CD4-positive, alpha-beta T cell treated with Interleukin-12 subunit alpha and Interleukin-12 subunit beta, for 1 hour (primary cell): ENCODE measurements at regions not wholly inside any gene's neighbourhood (a gene's known extent, or its start where the extent isn't known, plus 50 kb on each side); places are given as distances from the start of the nearest gene placed in this dataset.

Source experiments
- DNase-seq: peaks from one replicate; pipeline ENCODE4 v3.0.0-alpha.2; 2020

DNA sequence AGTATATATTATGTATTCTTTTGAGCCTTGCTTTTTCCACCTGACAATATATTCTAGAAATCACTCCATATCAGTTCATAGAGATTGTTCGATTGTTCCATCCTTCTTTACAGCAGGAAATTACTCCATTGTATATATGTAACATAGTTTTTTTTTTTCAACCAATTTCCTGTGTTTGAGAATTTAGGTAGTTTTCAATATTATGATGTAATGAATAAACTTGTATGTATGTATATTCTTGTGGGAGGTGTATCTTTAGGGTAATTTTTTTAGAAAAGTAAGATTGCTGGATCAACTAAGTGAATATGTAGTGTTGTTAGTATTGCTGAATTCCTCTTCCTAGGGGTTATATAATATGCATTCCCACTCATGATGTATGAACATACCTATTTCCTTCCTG is 165.9 kb upstream of the PITX1 start:
- no peak for DNase-seq

DNA sequence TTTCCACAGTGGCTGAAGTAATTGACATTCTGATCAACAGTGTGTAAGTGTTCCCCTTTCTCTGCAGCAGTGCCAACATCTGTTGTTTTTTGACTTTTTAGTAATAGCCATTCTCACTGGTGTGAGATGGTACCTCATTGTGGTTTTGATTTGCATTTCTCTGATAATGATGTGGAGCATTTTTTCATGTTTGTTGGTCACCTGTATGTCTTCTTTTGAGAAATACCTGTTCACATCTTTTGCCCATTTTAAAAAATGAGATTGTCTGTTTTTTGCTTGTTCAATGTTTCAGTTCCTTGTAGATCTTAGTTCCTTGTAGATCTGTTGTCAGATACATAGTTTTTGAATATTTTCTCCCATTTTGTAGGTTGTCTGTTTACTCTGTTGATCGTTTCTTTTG is 162.5 kb upstream of the PITX1 start:
- no peak for DNase-seq

DNA sequence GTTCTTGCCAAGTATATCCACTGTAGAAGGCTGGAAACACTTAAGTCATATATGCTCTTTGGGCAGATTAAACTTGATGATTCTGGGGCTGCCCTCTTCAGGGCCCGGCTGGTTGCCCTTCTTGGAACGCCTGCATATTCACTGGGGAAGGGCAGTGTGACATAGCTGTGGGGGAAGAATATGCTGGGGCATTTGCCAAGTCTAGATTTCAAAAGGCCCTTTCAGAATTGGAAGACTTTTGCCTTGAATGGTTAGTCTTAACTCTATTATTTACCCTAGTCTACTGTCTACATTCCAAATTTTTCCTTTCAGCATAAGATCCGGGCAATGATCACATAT is 161.2 kb upstream of the PITX1 start:
- no peak for DNase-seq

DNA sequence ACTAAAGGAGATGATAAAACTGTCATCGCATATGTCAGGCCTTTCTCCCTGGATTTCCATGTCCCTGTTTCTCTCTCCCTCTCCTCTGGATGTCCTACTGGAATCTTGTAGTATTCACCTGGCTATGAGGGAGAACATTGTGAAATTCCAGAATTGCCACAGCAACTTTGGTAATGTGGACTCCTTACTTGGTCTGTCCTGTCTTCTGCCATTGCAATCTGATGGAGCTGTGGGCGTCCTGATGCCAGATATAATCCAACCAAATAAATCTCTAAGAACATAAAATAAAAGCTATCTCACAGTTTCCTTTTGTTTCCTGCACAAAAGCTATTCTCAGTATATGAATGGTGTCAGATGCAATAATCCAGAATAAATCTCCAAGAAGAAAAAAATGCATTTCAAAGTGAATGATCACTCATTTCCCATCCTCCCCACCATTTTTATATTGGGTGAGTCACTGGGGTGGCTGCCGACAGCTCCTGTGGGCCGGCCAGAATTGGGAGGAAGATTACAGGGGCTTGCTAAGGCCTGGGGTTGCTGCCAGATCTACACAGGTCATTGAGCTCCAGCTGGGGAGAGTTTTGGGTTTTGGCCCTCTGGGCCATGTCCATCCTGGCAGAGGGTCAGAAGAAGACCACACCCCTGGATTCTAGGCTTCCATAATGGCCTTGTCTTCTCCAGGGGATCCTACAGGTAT is 160.7 kb upstream of the PITX1 start:
- no peak for DNase-seq

DNA sequence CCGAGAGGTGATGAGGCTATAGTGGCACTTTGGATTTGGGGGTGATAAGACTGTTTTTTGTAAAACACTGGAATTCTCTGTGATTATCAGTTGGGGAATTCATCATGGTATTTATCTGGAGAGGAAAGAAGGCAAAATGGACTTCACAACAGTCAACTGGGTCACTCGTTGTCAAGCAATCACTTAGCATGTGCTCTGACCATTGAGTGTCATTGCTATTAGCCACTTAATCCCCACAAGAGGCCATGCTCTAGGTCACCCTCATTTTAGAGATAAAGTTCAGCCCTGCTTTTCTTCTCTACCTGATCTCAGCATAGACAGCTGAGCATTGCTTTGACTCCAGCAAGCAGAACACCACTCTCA is 160.1 kb upstream of the PITX1 start:
- no peak for DNase-seq

DNA sequence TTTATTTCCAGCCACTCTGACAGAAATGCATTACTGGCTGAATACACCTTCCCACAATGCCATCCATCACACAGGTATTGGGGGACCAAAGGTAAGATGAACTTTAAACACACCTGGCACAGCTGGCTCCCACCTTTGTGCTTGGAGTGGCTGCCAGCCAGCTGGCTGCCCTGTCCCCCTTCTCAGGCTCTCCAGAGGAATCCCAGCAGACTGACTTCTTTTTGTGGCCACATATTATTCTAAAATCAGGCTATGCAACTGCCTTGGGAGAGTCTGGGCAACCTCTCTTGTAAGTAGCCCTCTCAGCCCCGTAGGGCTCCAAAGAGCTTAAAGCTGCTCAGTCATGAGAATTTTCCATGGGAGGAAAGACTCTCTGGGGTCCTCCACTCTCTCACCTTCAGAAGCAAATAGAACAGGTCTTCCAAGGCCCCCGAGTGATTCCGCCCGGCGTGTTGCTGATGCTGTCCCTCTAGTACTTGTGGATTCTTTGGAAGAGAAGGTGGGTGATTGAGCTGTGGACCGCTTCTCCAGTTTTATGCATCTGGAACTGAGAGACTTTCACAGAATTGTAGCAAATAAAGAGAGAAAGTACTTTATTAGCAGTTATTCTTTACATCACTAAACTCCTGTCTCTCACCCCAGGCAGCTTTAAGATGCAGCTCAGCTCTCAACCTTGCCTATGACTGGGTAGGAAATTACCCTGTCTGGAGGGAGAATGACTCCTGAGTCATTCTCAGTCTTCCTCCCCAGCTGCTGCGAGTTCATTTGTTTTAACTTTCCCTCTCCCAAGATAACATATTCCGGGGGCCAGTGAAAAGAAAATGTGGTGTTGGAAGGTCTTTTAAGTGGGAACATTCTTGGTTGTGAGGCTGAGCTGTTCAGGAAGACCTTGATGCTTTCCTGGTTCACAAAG is 159.4 kb upstream of the PITX1 start:
- no peak for DNase-seq

DNA sequence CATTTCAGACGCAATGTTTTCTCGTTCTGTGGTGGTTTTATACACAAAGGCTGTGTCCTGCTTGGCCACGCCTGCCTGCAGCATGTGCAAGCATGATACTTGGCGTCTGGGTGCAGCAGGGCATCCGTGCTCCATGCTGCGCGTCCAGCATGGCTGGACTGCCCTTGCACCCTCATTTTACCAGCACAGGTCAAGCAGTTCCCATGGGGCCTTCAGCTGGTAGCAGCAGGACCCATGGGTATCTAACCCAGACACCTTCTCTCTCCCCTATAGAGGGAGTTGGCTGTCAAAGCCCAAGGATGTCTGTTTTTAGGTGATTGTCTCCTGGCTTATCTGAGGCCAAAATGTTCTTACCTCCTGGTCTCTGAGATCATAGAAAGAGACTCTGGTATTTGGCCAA is 158.3 kb upstream of the PITX1 start:
- no peak for DNase-seq

DNA sequence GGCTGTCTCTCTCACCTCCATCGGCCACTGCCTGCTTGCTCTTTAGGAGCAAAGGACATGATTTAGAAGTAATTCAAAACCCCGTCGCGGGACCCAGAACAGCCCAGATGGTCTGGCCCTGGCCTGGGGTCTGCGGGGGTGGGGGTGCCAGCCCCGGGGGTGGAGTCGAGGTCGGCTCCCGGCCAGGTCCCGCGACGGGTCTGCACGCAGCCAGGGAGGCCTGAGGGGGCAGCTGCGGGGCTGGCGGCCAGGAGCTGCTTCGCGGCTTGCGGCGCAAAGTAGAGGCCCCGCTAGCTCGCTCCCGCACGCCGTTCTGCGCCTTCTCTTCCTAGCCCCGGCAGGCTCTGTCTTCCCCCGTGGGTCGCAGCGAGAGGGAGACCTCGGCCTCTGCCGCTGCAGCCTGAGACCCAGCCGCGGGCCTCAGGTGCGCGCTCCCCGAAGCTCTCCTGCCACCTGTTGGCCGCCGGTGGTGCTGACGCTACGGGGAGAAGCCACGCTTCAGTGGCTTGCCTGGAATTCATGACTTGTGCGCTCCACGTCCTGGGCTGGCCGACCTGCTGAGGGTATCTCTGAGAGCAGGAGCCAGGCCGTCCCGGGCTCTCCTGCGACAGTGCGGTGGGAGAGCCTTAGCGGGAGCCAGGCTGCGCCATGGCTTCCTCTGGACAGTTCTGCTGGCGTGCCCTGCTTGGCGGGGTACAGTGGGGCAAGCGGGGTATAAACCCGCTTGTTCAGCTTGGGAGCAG is 157.2 kb upstream of the PITX1 start:
- DNase-seq, result peak; percentile 61

DNA sequence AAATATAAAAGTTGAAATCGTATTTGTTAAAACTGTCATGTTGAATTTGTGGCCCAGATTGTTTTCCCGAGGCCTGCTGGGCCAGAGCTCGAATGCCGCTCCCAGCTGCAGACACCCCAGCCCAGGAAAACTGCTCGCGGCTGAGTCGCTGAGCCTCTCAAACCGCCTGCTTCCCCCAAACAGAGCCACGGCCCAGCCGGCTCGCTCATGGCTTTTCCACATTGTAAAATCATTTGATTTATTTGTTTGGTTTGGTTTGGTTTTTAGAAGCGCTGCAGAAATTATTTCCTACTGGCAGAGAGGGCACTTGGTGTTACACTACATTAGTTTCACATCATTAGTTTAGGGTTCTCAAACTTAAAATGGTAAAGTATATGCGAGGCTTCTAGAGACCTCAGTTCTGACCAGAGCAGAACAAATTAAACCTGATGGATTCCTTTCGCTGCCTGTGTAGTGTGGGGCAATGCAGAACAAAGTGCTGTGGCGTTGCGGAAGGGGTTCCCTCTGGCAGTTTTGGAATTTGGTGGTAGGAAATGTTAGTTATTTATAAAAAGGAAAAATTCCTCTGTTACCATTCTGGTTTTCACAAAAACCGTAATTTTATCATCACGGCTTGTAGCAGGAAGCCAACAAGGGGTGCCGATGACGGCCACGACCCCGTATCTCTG is 156.5 kb upstream of the PITX1 start:
- no peak for DNase-seq

DNA sequence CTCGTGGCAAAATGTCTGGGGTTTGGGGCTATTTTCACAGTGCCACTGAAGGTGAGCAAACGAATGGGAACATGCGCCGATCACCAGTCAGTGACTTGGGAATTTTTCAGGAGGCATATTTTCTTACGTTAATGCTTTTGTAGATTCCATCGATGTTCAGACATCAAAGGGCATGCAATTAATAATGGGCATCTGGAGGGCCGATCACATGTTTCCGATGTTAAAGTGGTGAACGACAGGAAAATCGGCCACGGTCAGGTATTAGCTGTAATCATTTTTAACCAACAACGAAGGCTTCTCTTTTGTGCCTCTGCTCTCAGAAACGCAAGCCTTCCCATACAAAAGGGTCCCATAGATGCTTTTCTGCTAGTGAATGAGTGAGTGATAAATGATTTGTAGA is 155.0 kb upstream of the PITX1 start:
- DNase-seq, result no peak

DNA sequence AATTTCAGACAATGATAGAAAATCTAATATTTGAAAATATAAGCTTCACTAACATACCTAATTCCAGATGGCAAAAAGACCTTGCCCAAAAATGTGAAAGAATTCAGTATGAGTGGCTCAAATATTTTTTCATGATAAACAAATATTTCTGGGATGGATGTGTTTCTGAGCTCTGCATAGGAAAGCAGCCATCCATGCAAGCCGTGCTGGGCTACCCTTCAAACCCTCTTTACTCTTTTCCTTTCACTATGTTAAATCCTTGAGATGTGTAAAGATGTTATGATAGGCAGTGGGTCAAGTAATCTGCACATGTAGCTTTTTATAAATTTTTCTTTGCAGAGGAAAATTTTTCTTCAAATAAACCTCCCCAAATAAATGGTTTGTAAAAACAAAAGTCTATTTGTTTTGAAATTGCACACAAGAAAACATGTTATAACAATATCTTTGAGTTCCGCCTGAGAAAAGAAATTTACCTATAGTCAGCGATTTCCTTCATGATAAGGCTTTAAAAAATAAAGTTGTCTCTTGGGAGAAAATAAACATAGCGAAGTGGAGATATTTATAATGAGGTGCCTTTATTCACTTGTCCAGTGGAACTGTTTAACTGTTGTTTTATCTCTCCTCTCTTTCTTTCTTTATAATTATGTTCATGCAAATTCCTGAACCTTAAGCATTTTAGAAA is 154.3 kb upstream of the PITX1 start:
- no peak for DNase-seq

DNA sequence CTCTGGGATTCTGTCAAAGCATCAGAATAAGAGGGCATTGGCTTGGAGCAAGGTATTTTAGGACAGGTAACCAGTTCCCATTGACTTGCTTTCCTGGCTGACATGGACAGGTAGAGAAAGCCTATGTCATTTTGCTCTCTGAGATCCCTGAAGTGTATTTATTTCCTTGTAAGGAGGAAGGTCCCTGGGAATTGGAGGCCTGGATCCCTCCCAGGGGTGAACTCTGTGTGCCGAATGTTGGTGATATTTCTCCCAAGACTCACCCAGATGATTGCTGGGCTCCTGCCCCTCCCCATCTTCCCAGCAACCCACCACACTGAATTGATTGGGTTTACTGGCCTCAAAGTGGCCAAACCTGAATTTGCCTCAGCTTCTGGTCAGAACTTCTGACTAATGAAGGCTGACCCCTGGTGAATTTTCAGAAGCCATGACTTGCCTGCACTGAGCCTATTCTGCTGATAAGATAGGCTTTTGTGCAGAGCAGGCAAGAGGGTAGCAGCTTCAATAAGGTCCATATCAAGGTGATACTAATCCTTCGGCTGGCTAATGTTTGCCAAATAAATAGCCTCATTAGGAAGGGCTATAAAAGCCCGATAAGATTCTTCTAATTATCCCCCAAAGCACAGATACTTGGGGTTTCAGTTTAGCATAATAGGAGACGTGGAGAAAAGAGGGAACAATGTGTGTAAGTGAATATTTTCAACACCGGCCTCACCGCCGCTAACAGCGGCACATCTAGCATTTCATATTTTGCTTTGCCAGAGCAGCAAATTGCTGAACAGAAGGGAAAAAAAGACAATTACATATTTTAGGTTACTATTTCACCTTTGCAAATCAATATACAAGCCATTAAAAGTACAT is 152.9 kb upstream of the PITX1 start:
- no peak for DNase-seq

DNA sequence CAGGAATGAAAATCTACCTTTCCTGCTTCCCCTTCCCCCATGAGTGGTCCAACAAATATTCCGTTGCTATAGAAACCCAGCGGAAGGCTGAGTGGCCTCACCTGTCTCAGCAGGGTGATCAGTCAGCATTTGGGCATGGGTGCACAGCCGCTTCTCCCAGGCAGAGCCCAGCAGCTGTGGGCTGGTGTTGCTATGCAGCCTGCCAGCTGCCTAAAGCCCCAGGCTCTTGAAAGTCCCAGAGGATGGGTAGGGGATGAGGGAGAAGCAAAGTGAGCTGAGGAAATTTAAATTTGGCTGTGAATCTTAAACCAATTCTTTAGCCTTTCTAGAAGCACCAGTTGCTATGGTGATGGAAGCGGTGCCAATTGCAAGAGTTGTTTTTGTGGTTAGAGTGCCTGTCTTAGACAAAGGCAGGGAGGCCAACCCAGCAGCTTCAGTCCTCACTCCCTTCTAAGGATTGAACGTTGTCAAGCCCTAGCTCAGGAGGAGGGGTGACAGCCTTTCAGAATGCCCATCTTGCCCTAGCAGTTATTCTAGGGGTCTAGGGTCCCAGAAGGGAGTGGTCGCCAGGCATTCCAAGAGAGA is 151.5 kb upstream of the PITX1 start:
- no peak for DNase-seq

DNA sequence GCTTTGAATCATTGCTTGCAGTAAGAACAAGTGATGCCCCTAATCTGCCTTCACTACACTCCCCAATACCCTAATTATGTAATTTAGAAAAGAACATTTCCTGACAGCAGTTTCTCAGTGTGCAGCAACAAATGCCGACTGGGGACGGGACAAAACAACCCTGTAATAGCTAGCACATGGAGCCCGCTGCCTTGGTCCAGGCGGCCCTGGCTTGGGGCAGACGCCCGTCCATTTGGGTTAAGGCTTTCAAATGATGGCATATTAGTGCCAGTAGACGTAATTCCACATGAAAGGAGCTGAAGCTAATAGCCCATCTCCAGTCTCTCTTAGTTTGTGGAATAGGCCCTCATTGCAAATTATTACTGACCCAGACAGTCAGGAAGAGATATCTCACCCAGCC is 150.6 kb upstream of the PITX1 start:
- no peak for DNase-seq

DNA sequence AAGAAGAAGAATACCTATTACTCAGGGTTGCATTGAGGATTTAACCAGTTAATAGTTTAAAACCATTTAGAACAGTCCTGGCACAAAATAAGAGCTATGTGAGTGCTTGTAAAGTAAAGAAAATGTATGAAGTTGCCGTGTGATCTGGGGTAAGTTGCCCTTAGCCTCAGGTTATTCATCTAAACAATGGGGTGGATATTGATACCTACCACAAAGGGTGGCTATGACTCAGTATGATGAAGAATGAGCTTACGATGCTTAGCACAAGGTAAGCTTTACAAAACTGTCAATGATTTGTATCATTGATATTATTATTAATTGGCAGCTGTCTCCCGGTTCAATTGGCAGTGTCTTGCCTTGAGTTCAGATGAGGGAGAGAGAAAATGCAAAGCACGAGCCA is 149.4 kb upstream of the PITX1 start:
- no peak for DNase-seq

DNA sequence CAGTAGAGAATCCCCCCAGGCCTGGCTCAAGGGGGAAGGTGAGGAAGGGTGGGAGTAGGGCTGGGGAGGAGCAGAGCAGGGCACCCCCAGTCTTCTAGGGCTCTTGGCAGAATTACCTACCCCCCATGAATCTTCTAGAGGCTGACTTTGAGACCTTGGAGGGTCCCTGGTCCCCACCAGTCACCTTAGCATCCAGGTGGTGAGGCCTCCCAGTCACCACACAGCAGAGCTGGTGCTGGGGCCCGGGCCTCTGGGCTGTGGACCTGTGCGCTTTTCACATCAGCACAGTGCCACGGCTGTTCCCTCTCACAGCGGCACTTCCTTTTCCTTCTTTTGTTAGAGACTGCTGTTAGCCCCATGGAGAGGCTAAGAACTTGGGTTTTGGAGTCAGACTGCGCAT is 148.6 kb upstream of the PITX1 start:
- no peak for DNase-seq

DNA sequence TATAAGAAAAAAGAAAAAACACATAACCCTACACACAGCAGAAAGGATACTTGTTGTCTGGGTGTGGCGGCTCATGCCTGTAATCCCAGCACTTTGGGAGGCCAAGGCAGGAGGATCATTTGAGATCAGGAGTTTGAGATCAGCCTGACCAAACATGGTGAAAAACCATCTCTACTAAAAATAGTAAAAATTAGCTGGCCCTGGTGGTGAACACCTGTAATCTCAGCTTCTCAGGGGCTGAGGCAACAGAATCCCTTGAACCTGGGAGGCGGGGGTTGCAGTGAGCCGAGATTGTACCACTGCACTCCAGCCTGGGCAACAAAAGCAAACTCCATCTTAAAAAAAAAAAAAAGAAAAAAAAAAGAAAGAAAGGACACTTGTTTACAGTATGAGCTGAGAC is 147.6 kb upstream of the PITX1 start:
- DNase-seq, result no peak

DNA sequence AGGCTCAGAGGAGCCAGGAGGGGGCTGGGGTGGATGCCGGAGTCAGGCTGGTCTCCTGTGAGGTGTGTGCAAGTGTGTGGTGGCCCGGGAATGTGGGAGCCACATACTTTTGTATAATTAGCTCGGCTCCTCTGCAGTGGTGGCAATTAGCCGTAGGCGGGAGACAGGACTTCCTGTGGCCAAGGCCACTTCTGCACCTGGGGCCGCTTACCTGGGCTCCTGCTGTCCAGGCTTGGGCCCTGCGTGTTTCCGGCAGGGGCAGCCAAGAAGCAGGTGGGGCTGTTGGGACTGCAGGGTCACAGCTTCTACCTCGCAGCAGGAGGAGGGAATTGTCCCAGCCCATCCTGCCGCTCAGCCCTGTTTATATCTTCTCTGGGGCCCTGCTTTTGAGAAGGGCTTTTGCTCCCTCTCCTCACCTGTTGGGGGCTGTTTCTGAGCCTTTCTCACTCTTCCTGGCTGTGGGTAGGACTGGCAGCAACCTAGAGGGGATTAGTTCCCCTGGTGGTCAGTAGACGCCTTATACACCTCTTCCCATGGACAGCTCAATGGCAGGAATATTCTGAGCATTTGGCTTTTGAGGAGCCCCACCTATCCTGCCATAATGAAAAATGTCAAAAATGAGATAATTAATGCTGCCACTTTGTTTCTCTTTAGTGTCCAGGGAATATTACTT is 145.4 kb upstream of the PITX1 start:
- DNase-seq, result no peak

DNA sequence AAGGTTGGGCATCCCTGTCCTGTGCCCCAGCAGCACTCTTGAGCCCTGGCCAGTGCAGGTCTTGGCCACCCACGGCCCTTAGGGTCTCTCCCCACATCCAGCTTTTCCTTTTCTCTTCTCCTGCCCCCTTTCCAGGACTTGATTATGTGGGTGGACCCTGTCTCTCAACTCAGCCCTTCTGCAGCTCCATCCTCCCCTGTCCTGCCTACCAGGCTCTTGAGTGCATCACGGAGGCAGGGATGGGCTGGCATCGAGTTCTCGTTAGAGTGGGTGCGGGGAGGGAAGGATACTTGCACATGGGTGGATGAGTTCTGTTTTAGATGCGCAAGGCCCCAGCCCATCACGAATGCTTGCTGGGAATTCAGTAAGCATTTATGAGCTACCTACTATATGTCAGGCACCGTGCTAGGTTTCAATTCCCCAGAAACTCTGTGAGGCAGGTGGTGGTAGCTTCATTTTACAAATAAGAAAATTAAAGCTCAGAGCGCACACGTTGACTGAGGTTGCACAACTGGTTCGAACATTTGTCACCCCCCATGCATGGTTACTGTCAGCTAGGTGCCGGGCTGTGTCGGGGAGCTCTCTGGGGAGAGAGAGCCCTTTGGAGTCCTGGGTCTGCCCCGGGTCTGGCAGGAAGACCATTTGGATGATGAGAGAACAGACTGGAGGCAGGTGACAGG is 144.6 kb upstream of the PITX1 start:
- DNase-seq, result no peak

DNA sequence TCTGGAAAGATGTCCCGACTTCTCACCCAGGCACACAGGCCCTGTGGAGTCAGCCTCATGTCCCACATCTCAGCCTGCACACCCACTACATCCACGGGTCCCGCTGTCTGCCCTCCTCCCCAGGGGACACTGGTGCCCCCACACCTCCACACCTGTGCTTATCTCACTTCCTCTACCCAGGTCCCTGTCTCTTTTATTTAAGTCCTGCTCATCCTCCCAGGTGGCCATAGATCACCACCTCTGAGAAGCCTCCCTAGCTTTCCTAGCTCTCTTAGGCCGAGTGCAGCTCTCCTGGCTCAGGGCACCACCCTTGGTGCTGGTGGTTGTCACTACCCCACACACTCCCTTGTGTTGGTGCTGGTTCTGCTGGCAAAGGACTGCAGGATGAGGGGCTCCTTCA is 143.6 kb upstream of the PITX1 start:
- no peak for DNase-seq
